OCI-LY3 (cell line): ENCODE measurements at regions not wholly inside any gene's neighbourhood (a gene's known extent, or its start where the extent isn't known, plus 50 kb on each side); places are given as distances from the start of the nearest gene placed in this dataset.
A peak's percentile ranks its signal among the peaks of the same experiment; 100 is the strongest.

Experiments used
- H2AFZ ChIP-seq: fragments of 200-600, 300-600 bp; shearing (Covaris generic); 2 replicates; pipeline ENCODE4 v1.6.0; 2014; ENCODE audit warnings: antibody characterized with exemption, low read depth, low read length
- H3K27ac ChIP-seq: fragments of 200-600, 300-600 bp; sonication (generic); 2 replicates; pipeline ENCODE4 v1.5.1; 2014; ENCODE audit warnings: mild to moderate bottlenecking, low read length, moderate library complexity, mixed read lengths
- H3K27me3 ChIP-seq: fragments of 200-600, 300-600 bp; sonication (generic); 2 replicates; pipeline ENCODE4 v1.6.1; 2014; ENCODE audit warnings: low read depth, low read length, mixed read lengths
- H3K36me3 ChIP-seq: fragments of 200-600, 300-600 bp; sonication (generic); replicated peaks from 2 replicates; pipeline ENCODE3; 2014; ENCODE audit warnings: low read depth, low read length, mixed read lengths
- H3K4me1 ChIP-seq: fragments of 300-600, 200-600 bp; sonication (generic); 2 replicates; pipeline ENCODE4 v1.6.1; 2014; ENCODE audit warnings: low read length, mixed read lengths
- H3K4me2 ChIP-seq: fragments of 200-600, 300-600 bp; sonication (generic); 2 replicates; pipeline ENCODE4 v1.6.1; 2014; ENCODE audit warnings: low read length, mixed read lengths
- H3K4me3 ChIP-seq: fragments of 300-600, 200-600 bp; sonication (generic); 2 replicates; pipeline ENCODE4 v1.5.1; 2014; ENCODE audit warnings: antibody characterized with exemption, mild to moderate bottlenecking, low read length, moderate library complexity
- H3K79me2 ChIP-seq: fragments of 300-600, 200-600 bp; shearing (Covaris generic); 2 replicates; pipeline ENCODE4 v1.6.1; 2014; ENCODE audit warnings: mild to moderate bottlenecking, low read length, mixed read lengths
- H3K9ac ChIP-seq: fragments of 300-600, 200-600 bp; shearing (Covaris generic); 2 replicates; pipeline ENCODE4 v1.6.0; 2014; ENCODE audit warnings: mild to moderate bottlenecking, low read length, moderate library complexity
- H3K9me3 ChIP-seq: fragments of 200-600, 300-600 bp; shearing (Covaris generic); 2 replicates; pipeline ENCODE4 v1.6.1; 2014; ENCODE audit warnings: low read length, mixed read lengths; ENCODE audit not compliant: insufficient read depth
- H4K20me1 ChIP-seq: fragments of 200-600, 300-600 bp; sonication (generic); 2 replicates; pipeline ENCODE4 v1.6.1; 2016; ENCODE audit warnings: low read length, mixed read lengths; ENCODE audit not compliant: insufficient read depth
- EZH2phosphoT487 ChIP-seq: fragments of 200-600 bp; shearing (Covaris generic); IDR thresholded peaks from 2 replicates; pipeline ENCODE4 v1.6.1; 2018; ENCODE audit warnings: antibody characterized with exemption, mixed run types, low read depth
- TF ChIP-seq, protein P1 (sequence below): fragments of 200-600, 300-600 bp; sonication (generic); IDR thresholded peaks from 2 replicates; pipeline ENCODE4 v1.5.1; 2014; ENCODE audit warnings: antibody characterized with exemption, low read length, low read depth

- Histone ChIP-seq H4K20me1 (no peaks in the 10 kb centered on the region), H3K9me3 (no peaks in the 10 kb centered on the region), H3K27ac (peak overlapping the region; percentile 20; the same call in 1 of the 2 replicates), H3K36me3 (no peaks in the 10 kb centered on the region), H3K27me3 (no peaks in the 10 kb centered on the region), H3K4me1 (peaks cover 27% of the 10 kb centered on the region), H3K4me2 (peak overlapping the region; percentile 43), H3K79me2 (no peaks in the 10 kb centered on the region), H3K4me3 (no peak overlapping the region), H2AFZ (no peak overlapping the region), H3K9ac (no peak overlapping the region)
- no peak for TF ChIP-seq EZH2phosphoT487
- TF ChIP-seq, protein P1, sequence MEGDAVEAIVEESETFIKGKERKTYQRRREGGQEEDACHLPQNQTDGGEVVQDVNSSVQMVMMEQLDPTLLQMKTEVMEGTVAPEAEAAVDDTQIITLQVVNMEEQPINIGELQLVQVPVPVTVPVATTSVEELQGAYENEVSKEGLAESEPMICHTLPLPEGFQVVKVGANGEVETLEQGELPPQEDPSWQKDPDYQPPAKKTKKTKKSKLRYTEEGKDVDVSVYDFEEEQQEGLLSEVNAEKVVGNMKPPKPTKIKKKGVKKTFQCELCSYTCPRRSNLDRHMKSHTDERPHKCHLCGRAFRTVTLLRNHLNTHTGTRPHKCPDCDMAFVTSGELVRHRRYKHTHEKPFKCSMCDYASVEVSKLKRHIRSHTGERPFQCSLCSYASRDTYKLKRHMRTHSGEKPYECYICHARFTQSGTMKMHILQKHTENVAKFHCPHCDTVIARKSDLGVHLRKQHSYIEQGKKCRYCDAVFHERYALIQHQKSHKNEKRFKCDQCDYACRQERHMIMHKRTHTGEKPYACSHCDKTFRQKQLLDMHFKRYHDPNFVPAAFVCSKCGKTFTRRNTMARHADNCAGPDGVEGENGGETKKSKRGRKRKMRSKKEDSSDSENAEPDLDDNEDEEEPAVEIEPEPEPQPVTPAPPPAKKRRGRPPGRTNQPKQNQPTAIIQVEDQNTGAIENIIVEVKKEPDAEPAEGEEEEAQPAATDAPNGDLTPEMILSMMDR: no peak
These were observed 513.5 kb downstream of the CMPK2 start for GRCh38 chr2:6352247-6352646.

GRCh38 chr2:6352906-6353515 is 512.7 kb downstream of the CMPK2 start:
- 0 out of 2 replicates have a peak overlapping the region, but pooled peaks have one; percentile 17 for H3K4me3 ChIP-seq
- TF ChIP-seq, protein P1: peak; percentile 10; the same call in 1 of the 2 replicates
- no peak for TF ChIP-seq EZH2phosphoT487
- H3K36me3 ChIP-seq: no peaks in the 10 kb centered on the region
- H4K20me1 ChIP-seq: no peaks in the 10 kb centered on the region
- no peak overlapping the region for H3K9ac ChIP-seq
- H3K4me2 ChIP-seq: peak overlapping the region; percentile 45
- H2AFZ ChIP-seq: no peak overlapping the region
- H3K27ac ChIP-seq: no peak overlapping the region
- no peaks in the 10 kb centered on the region for H3K79me2 ChIP-seq
- H3K27me3 ChIP-seq: no peaks in the 10 kb centered on the region
- peaks cover 27% of the 10 kb centered on the region for H3K4me1 ChIP-seq
- no peaks in the 10 kb centered on the region for H3K9me3 ChIP-seq

GRCh38 chr2:6353669-6354068 is 512.0 kb downstream of the CMPK2 start:
- no peak for TF ChIP-seq EZH2phosphoT487
- TF ChIP-seq, protein P1: no peak
- H3K36me3 ChIP-seq: no peaks in the 10 kb centered on the region
- H3K79me2 ChIP-seq: no peaks in the 10 kb centered on the region
- peak overlapping the region; percentile 45 for H3K4me2 ChIP-seq
- H3K9me3 ChIP-seq: no peaks in the 10 kb centered on the region
- H4K20me1 ChIP-seq: no peaks in the 10 kb centered on the region
- H3K27me3 ChIP-seq: no peaks in the 10 kb centered on the region
- H2AFZ ChIP-seq: no peak overlapping the region
- H3K4me3 ChIP-seq: 0 out of 2 replicates have a peak overlapping the region, but pooled peaks have one; percentile 17
- peaks cover 27% of the 10 kb centered on the region for H3K4me1 ChIP-seq
- H3K27ac ChIP-seq: no peak overlapping the region
- H3K9ac ChIP-seq: no peak overlapping the region

GRCh38 chr2:6354546-6354945 is 511.2 kb downstream of the CMPK2 start:
- no peak overlapping the region for H3K27ac ChIP-seq
- H3K36me3 ChIP-seq: no peaks in the 10 kb centered on the region
- H3K4me1 ChIP-seq: peaks cover 27% of the 10 kb centered on the region

More at GRCh38 chr2:6354546-6354945, 511.2 kb downstream of the CMPK2 start:
- H3K79me2 ChIP-seq: no peaks in the 10 kb centered on the region
- no peak overlapping the region for H3K4me3 ChIP-seq
- no peaks in the 10 kb centered on the region for H4K20me1 ChIP-seq
- no peak overlapping the region for H3K9ac ChIP-seq
- H2AFZ ChIP-seq: no peak overlapping the region
- no peaks in the 10 kb centered on the region for H3K9me3 ChIP-seq
- no peak overlapping the region for H3K4me2 ChIP-seq
- H3K27me3 ChIP-seq: no peaks in the 10 kb centered on the region
- TF ChIP-seq, protein P1: no peak
- no peak for TF ChIP-seq EZH2phosphoT487
